ENCODE measurements at regions not wholly inside any gene's neighbourhood (a gene's known extent, or its start where the extent isn't known, plus 50 kb on each side); places are given as distances from the start of the nearest gene placed in this dataset.

DNA sequence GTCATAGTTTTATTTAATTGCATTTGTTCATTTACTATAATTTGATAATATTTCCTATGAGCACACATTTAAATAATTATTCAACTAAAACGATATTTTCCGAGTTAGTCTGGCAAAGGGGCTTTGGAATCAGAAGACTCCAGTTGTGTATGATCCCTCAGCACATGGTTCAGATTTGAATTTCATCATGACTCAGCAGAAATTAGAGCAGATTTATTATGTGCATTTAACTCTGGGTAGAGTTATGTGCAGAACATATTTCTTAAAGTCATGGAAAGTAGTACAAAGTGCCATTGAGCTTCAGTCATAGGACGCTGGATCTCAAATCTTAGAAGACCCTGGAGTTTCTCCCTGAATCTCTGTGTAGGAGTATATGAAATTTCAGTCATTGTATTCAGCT, 106.7 kb downstream of the ADCYAP1 start:
- H3K36me3 ChIP-seq (ENCODE audit: control insufficient read depth in 2 of 2, insufficient read depth in 2 of 2, low read length in 1 of 2) = no peaks in the 10 kb centered on the region
- no peak for DNase-seq (ENCODE audit: low read depth in 6 of 9, low spot score in 9 of 9)
- 91% methylated on average over 3 of the region's 3 CpGs for WGBS
- no peak overlapping the region for H3K4me3 ChIP-seq (ENCODE audit: low read length in 2 of 2)
- no peaks in the 10 kb centered on the region for H3K9me3 ChIP-seq (ENCODE audit: control insufficient read depth in 2 of 2, insufficient read depth in 1 of 2, low read length in 1 of 2)
- H3K4me1 ChIP-seq (ENCODE audit: control insufficient read depth in 2 of 2, insufficient read depth in 2 of 2, low read length in 2 of 2) = no peaks in the 10 kb centered on the region
- no peak overlapping the region for H3K27ac ChIP-seq (ENCODE audit: low read depth in 1 of 2, low read length in 1 of 2)
- H3K27me3 ChIP-seq (ENCODE audit: control insufficient read depth in 2 of 2, insufficient read depth in 1 of 2, low read length in 1 of 2) = no peaks in the 10 kb centered on the region

GRCh38 chr18:1012775-1013174, 108.1 kb downstream of the ADCYAP1 start:
- WGBS = 48% methylated on average over 1 of the region's 1 CpG
- Histone ChIP-seq H3K4me3 (ENCODE audit: low read length in 2 of 2) (no peak overlapping the region), H3K27me3 (ENCODE audit: control insufficient read depth in 2 of 2, insufficient read depth in 1 of 2, low read length in 1 of 2) (no peaks in the 10 kb centered on the region), H3K36me3 (ENCODE audit: control insufficient read depth in 2 of 2, insufficient read depth in 2 of 2, low read length in 1 of 2) (no peaks in the 10 kb centered on the region), H3K9me3 (ENCODE audit: control insufficient read depth in 2 of 2, insufficient read depth in 1 of 2, low read length in 1 of 2) (no peaks in the 10 kb centered on the region), H3K27ac (ENCODE audit: low read depth in 1 of 2, low read length in 1 of 2) (no peak overlapping the region), H3K4me1 (ENCODE audit: control insufficient read depth in 2 of 2, insufficient read depth in 2 of 2, low read length in 2 of 2) (no peaks in the 10 kb centered on the region)
- DNase-seq (ENCODE audit: low read depth in 6 of 9, low spot score in 9 of 9) = no peak

DNA sequence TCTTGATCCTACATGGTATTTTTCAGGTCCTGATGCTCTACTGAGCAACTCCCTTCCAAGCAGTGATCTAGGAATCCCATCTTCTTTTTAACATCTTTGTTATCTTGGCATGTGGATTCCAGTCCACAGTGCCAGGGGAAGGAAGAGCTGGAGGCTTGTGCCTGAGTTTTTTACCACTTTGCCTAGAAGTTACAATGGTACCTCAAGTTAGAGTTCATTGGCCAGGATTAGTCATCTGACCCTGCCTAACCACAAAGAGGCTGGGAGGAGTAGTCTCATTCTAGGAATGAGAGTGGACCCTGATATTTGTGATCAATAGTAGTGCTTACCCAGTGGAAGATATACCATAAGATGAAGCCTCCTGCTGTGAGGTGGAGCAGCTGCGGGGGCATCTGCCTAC, 109.3 kb downstream of the ADCYAP1 start:
- no peak overlapping the region for H3K27ac ChIP-seq (ENCODE audit: low read depth in 1 of 2, low read length in 1 of 2)
- no peak overlapping the region for H3K4me3 ChIP-seq (ENCODE audit: low read length in 2 of 2)
- 65% methylated on average over 1 of the region's 1 CpG for WGBS
- no peak for DNase-seq (ENCODE audit: low read depth in 6 of 9, low spot score in 9 of 9)
- H3K9me3 ChIP-seq (ENCODE audit: control insufficient read depth in 2 of 2, insufficient read depth in 1 of 2, low read length in 1 of 2) = no peaks in the 10 kb centered on the region
- H3K36me3 ChIP-seq (ENCODE audit: control insufficient read depth in 2 of 2, insufficient read depth in 2 of 2, low read length in 1 of 2) = no peaks in the 10 kb centered on the region
- no peaks in the 10 kb centered on the region for H3K27me3 ChIP-seq (ENCODE audit: control insufficient read depth in 2 of 2, insufficient read depth in 1 of 2, low read length in 1 of 2)
- no peaks in the 10 kb centered on the region for H3K4me1 ChIP-seq (ENCODE audit: control insufficient read depth in 2 of 2, insufficient read depth in 2 of 2, low read length in 2 of 2)

DNA sequence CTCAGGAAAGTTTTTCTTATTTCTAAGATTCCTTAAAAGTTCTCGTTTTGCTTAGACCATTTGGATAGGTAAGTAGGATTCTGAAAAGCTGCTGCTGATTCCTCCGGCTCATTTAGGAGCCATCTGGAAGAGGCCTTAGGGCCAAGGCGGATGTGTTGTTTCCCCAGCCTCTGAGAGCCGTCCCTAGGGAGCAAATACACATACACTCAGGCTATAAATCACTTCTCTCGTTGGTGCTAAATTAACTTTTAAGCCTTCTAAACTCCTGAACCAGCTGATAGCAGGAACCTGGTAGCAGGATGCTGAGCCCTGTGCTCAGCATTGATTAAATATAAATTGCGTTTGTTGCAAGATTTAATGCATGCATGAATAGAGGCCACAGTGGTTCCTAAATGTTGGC, 109.8 kb downstream of the ADCYAP1 start:
- Histone ChIP-seq H3K4me1 (ENCODE audit: control insufficient read depth in 2 of 2, insufficient read depth in 2 of 2, low read length in 2 of 2) (no peaks in the 10 kb centered on the region), H3K9me3 (ENCODE audit: control insufficient read depth in 2 of 2, insufficient read depth in 1 of 2, low read length in 1 of 2) (no peaks in the 10 kb centered on the region), H3K4me3 (ENCODE audit: low read length in 2 of 2) (no peak overlapping the region), H3K27ac (ENCODE audit: low read depth in 1 of 2, low read length in 1 of 2) (no peak overlapping the region), H3K27me3 (ENCODE audit: control insufficient read depth in 2 of 2, insufficient read depth in 1 of 2, low read length in 1 of 2) (no peaks in the 10 kb centered on the region), H3K36me3 (ENCODE audit: control insufficient read depth in 2 of 2, insufficient read depth in 2 of 2, low read length in 1 of 2) (no peaks in the 10 kb centered on the region)
- DNase-seq (ENCODE audit: low read depth in 6 of 9, low spot score in 9 of 9) = no peak
- WGBS = 15% methylated on average over 6 of the region's 6 CpGs

DNA sequence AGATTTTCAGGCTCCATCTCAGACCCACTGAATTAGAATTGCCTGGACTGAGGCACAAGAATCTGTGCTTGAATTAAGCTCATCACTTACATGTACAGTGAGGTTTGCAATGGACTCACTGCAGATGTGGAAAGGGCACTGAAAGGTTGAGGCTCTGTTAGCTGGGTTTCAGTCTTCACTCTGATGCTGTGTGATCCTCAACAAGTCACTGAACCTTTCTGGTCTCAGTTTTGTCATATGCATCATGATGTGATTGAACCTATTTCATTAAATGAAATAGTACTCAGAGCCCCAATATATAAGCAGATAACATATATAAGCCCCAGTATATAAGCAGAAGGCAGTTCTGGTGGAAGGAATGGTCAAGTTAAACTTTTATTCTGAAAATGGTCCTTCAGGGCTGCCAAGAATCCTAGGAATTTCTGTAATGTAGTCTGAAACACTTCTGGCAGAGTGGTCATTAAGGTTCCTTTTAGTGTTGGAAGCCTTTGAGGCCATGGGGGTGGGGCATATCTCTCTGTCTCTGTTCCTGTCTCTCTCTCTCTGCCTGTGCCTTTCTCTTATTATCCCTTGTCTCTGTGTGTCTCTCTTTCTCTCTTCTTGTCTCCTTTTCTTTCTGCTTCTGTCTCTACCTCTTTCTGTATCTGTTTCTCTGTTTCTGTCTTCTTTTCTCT, 110.4 kb downstream of the ADCYAP1 start:
- DNase-seq (ENCODE audit: low read depth in 6 of 9, low spot score in 9 of 9) = no peak
- H3K4me1 ChIP-seq (ENCODE audit: control insufficient read depth in 2 of 2, insufficient read depth in 2 of 2, low read length in 2 of 2) = no peaks in the 10 kb centered on the region
- H3K27me3 ChIP-seq (ENCODE audit: control insufficient read depth in 2 of 2, insufficient read depth in 1 of 2, low read length in 1 of 2) = no peaks in the 10 kb centered on the region
- no peaks in the 10 kb centered on the region for H3K36me3 ChIP-seq (ENCODE audit: control insufficient read depth in 2 of 2, insufficient read depth in 2 of 2, low read length in 1 of 2)
- H3K4me3 ChIP-seq (ENCODE audit: low read length in 2 of 2) = no peak overlapping the region
- H3K27ac ChIP-seq (ENCODE audit: low read depth in 1 of 2, low read length in 1 of 2) = no peak overlapping the region
- no peaks in the 10 kb centered on the region for H3K9me3 ChIP-seq (ENCODE audit: control insufficient read depth in 2 of 2, insufficient read depth in 1 of 2, low read length in 1 of 2)

GRCh38 chr18:1015777-1016176, 111.1 kb downstream of the ADCYAP1 start:
- Histone ChIP-seq H3K27me3 (ENCODE audit: control insufficient read depth in 2 of 2, insufficient read depth in 1 of 2, low read length in 1 of 2) (no peaks in the 10 kb centered on the region), H3K27ac (ENCODE audit: low read depth in 1 of 2, low read length in 1 of 2) (no peak overlapping the region), H3K36me3 (ENCODE audit: control insufficient read depth in 2 of 2, insufficient read depth in 2 of 2, low read length in 1 of 2) (no peaks in the 10 kb centered on the region), H3K4me3 (ENCODE audit: low read length in 2 of 2) (no peak overlapping the region), H3K4me1 (ENCODE audit: control insufficient read depth in 2 of 2, insufficient read depth in 2 of 2, low read length in 2 of 2) (no peaks in the 10 kb centered on the region), H3K9me3 (ENCODE audit: control insufficient read depth in 2 of 2, insufficient read depth in 1 of 2, low read length in 1 of 2) (no peaks in the 10 kb centered on the region)
- DNase-seq (ENCODE audit: low read depth in 6 of 9, low spot score in 9 of 9) = no peak
- 82% methylated on average over 2 of the region's 2 CpGs for WGBS

GRCh38 chr18:1017227-1018058, 112.8 kb downstream of the ADCYAP1 start:
- 83% methylated on average over 8 of the region's 8 CpGs for WGBS
- H3K36me3 ChIP-seq (ENCODE audit: control insufficient read depth in 2 of 2, insufficient read depth in 2 of 2, low read length in 1 of 2) = no peaks in the 10 kb centered on the region
- no peak overlapping the region for H3K4me3 ChIP-seq (ENCODE audit: low read length in 2 of 2)
- H3K4me1 ChIP-seq (ENCODE audit: control insufficient read depth in 2 of 2, insufficient read depth in 2 of 2, low read length in 2 of 2) = no peaks in the 10 kb centered on the region
- no peaks in the 10 kb centered on the region for H3K27me3 ChIP-seq (ENCODE audit: control insufficient read depth in 2 of 2, insufficient read depth in 1 of 2, low read length in 1 of 2)
- DNase-seq (ENCODE audit: low read depth in 6 of 9, low spot score in 9 of 9) = no peak
- no peak overlapping the region for H3K27ac ChIP-seq (ENCODE audit: low read depth in 1 of 2, low read length in 1 of 2)
- H3K9me3 ChIP-seq (ENCODE audit: control insufficient read depth in 2 of 2, insufficient read depth in 1 of 2, low read length in 1 of 2) = no peaks in the 10 kb centered on the region

DNA sequence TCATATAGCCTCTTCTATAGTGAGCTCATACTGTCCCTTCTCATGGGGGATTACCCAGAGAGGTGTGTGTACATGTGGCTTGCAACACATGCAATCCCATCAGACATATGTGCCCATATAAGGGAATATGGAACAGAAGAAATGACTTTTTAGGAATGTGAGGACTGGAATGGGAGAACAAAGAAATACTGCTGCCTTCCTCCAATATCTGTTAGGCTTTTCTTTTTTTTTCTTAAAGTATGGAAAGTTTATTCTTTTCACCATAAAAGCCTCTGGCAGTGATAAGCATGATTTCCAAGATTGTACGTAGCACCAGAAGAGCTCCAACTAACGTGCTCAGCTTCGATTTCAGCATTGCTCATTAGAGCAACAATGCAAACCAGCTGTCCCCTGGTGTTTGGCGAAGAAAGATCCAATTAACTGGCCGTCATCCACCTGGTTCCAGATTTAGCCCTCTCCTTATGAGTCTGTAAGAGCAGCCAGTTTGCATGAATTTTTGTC, 113.6 kb downstream of the ADCYAP1 start:
- WGBS = 89% methylated on average over 5 of the region's 5 CpGs
- H3K4me1 ChIP-seq (ENCODE audit: control insufficient read depth in 2 of 2, insufficient read depth in 2 of 2, low read length in 2 of 2) = no peaks in the 10 kb centered on the region
- no peaks in the 10 kb centered on the region for H3K9me3 ChIP-seq (ENCODE audit: control insufficient read depth in 2 of 2, insufficient read depth in 1 of 2, low read length in 1 of 2)
- no peak overlapping the region for H3K4me3 ChIP-seq (ENCODE audit: low read length in 2 of 2)
- H3K36me3 ChIP-seq (ENCODE audit: control insufficient read depth in 2 of 2, insufficient read depth in 2 of 2, low read length in 1 of 2) = no peaks in the 10 kb centered on the region
- no peak overlapping the region for H3K27ac ChIP-seq (ENCODE audit: low read depth in 1 of 2, low read length in 1 of 2)
- no peak for DNase-seq (ENCODE audit: low read depth in 6 of 9, low spot score in 9 of 9)
- no peaks in the 10 kb centered on the region for H3K27me3 ChIP-seq (ENCODE audit: control insufficient read depth in 2 of 2, insufficient read depth in 1 of 2, low read length in 1 of 2)

GRCh38 chr18:1019191-1019590, 114.5 kb downstream of the ADCYAP1 start:
- WGBS = 41% methylated on average over 3 of the region's 3 CpGs
- no peak overlapping the region for H3K27ac ChIP-seq (ENCODE audit: low read depth in 1 of 2, low read length in 1 of 2)
- no peaks in the 10 kb centered on the region for H3K36me3 ChIP-seq (ENCODE audit: control insufficient read depth in 2 of 2, insufficient read depth in 2 of 2, low read length in 1 of 2)
- H3K9me3 ChIP-seq (ENCODE audit: control insufficient read depth in 2 of 2, insufficient read depth in 1 of 2, low read length in 1 of 2) = no peaks in the 10 kb centered on the region
- no peaks in the 10 kb centered on the region for H3K4me1 ChIP-seq (ENCODE audit: control insufficient read depth in 2 of 2, insufficient read depth in 2 of 2, low read length in 2 of 2)
- H3K4me3 ChIP-seq (ENCODE audit: low read length in 2 of 2) = no peak overlapping the region
- DNase-seq (ENCODE audit: low read depth in 6 of 9, low spot score in 9 of 9) = no peak
- H3K27me3 ChIP-seq (ENCODE audit: control insufficient read depth in 2 of 2, insufficient read depth in 1 of 2, low read length in 1 of 2) = no peaks in the 10 kb centered on the region
